ENCODE measurements at regions not wholly inside any gene's neighbourhood (a gene's known extent, or its start where the extent isn't known, plus 50 kb on each side); places are given as distances from the start of the nearest gene placed in this dataset.

- Mint-ChIP-seq H3K27me3 (ENCODE audit: low read depth) (no peaks in the 10 kb centered on the region; the same call in none of the 2 replicates), H3K4me3 (no peak overlapping the region), H3K27ac (no peak overlapping the region), H3K36me3 (no peaks in the 10 kb centered on the region), H3K4me1 (peaks cover 6% of the 10 kb centered on the region), H3K9me3 (peaks cover 8% of the 10 kb centered on the region; the same call in 1 of the 2 replicates)
- POLR2A ChIA-PET = no interaction called here
- DNase-seq (ENCODE audit: low spot score) (no peak), ATAC-seq (no peak)
- TF ChIP-seq, protein P1, sequence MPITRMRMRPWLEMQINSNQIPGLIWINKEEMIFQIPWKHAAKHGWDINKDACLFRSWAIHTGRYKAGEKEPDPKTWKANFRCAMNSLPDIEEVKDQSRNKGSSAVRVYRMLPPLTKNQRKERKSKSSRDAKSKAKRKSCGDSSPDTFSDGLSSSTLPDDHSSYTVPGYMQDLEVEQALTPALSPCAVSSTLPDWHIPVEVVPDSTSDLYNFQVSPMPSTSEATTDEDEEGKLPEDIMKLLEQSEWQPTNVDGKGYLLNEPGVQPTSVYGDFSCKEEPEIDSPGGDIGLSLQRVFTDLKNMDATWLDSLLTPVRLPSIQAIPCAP (CRISPR knock-in tag; IDR thresholded peaks at IDR 0.05) = no peak
- TF ChIP-seq SOX15 (CRISPR knock-in tag; IDR thresholded peaks at IDR 0.05) = no peak
- TF ChIP-seq, protein P2, sequence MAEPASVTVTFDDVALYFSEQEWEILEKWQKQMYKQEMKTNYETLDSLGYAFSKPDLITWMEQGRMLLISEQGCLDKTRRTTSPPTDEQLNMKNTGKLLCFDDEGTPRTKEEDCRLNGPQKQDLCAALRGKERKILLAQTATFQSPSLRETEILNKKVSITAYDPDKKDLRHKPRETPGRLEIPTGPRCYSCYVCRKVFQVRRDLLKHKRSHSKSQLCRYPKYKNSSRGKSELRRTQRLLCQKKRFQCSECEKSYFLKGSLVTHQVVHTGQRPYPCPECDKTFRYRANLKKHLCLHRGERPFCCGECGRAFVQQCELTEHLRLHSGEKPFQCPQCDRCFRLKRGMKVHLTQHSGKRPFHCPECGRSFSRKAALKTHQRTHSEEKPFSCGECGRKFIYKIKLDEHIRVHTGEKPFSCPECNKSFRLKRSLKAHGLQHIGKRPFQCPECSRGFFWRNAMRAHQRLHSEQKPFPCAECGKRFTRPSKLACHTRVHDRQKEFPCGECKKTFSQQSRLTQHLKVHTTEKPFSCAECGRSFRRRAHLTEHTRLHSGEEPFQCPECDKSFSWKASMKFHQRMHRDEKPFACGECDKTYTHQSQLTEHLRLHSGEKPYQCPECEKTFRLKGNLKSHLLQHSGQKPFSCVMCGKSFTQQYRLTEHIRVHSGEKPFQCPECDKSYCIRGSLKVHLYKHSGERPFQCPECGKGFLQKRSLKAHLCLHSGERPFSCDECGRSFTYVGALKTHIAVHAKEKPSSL (CRISPR knock-in tag; conservative IDR thresholded peaks at IDR 0.05) = no peak
- TF ChIP-seq, protein P3, sequence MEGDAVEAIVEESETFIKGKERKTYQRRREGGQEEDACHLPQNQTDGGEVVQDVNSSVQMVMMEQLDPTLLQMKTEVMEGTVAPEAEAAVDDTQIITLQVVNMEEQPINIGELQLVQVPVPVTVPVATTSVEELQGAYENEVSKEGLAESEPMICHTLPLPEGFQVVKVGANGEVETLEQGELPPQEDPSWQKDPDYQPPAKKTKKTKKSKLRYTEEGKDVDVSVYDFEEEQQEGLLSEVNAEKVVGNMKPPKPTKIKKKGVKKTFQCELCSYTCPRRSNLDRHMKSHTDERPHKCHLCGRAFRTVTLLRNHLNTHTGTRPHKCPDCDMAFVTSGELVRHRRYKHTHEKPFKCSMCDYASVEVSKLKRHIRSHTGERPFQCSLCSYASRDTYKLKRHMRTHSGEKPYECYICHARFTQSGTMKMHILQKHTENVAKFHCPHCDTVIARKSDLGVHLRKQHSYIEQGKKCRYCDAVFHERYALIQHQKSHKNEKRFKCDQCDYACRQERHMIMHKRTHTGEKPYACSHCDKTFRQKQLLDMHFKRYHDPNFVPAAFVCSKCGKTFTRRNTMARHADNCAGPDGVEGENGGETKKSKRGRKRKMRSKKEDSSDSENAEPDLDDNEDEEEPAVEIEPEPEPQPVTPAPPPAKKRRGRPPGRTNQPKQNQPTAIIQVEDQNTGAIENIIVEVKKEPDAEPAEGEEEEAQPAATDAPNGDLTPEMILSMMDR (IDR thresholded peaks at IDR 0.05) = no peak
- TF ChIP-seq PRRX2 (CRISPR knock-in tag; IDR thresholded peaks at IDR 0.05) = no peak
- TF ChIP-seq ZNF423 (CRISPR knock-in tag; IDR thresholded peaks at IDR 0.05) = no peak
- TF ChIP-seq HMGA2 (CRISPR knock-in tag; IDR thresholded peaks at IDR 0.05) = no peak
- TF ChIP-seq, protein P4, sequence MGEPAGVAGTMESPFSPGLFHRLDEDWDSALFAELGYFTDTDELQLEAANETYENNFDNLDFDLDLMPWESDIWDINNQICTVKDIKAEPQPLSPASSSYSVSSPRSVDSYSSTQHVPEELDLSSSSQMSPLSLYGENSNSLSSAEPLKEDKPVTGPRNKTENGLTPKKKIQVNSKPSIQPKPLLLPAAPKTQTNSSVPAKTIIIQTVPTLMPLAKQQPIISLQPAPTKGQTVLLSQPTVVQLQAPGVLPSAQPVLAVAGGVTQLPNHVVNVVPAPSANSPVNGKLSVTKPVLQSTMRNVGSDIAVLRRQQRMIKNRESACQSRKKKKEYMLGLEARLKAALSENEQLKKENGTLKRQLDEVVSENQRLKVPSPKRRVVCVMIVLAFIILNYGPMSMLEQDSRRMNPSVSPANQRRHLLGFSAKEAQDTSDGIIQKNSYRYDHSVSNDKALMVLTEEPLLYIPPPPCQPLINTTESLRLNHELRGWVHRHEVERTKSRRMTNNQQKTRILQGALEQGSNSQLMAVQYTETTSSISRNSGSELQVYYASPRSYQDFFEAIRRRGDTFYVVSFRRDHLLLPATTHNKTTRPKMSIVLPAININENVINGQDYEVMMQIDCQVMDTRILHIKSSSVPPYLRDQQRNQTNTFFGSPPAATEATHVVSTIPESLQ (CRISPR knock-in tag; IDR thresholded peaks at IDR 0.05) = no peak
- TF ChIP-seq, protein P5, sequence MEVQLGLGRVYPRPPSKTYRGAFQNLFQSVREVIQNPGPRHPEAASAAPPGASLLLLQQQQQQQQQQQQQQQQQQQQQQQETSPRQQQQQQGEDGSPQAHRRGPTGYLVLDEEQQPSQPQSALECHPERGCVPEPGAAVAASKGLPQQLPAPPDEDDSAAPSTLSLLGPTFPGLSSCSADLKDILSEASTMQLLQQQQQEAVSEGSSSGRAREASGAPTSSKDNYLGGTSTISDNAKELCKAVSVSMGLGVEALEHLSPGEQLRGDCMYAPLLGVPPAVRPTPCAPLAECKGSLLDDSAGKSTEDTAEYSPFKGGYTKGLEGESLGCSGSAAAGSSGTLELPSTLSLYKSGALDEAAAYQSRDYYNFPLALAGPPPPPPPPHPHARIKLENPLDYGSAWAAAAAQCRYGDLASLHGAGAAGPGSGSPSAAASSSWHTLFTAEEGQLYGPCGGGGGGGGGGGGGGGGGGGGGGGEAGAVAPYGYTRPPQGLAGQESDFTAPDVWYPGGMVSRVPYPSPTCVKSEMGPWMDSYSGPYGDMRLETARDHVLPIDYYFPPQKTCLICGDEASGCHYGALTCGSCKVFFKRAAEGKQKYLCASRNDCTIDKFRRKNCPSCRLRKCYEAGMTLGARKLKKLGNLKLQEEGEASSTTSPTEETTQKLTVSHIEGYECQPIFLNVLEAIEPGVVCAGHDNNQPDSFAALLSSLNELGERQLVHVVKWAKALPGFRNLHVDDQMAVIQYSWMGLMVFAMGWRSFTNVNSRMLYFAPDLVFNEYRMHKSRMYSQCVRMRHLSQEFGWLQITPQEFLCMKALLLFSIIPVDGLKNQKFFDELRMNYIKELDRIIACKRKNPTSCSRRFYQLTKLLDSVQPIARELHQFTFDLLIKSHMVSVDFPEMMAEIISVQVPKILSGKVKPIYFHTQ (CRISPR knock-in tag; IDR thresholded peaks at IDR 0.05) = no peak
- TF ChIP-seq ZNF671 (CRISPR knock-in tag; IDR thresholded peaks at IDR 0.05) = no peak
- no peak for TF ChIP-seq KAT7 (CRISPR knock-in tag; IDR thresholded peaks at IDR 0.05; ENCODE audit: borderline replicate concordance)
- no peak for TF ChIP-seq RELA (CRISPR knock-in tag; IDR thresholded peaks at IDR 0.05; ENCODE audit: borderline replicate concordance)
- no peak for TF ChIP-seq JUN (CRISPR knock-in tag; IDR thresholded peaks at IDR 0.05)
- TF ChIP-seq, protein P6, sequence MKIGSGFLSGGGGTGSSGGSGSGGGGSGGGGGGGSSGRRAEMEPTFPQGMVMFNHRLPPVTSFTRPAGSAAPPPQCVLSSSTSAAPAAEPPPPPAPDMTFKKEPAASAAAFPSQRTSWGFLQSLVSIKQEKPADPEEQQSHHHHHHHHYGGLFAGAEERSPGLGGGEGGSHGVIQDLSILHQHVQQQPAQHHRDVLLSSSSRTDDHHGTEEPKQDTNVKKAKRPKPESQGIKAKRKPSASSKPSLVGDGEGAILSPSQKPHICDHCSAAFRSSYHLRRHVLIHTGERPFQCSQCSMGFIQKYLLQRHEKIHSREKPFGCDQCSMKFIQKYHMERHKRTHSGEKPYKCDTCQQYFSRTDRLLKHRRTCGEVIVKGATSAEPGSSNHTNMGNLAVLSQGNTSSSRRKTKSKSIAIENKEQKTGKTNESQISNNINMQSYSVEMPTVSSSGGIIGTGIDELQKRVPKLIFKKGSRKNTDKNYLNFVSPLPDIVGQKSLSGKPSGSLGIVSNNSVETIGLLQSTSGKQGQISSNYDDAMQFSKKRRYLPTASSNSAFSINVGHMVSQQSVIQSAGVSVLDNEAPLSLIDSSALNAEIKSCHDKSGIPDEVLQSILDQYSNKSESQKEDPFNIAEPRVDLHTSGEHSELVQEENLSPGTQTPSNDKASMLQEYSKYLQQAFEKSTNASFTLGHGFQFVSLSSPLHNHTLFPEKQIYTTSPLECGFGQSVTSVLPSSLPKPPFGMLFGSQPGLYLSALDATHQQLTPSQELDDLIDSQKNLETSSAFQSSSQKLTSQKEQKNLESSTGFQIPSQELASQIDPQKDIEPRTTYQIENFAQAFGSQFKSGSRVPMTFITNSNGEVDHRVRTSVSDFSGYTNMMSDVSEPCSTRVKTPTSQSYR (CRISPR knock-in tag; IDR thresholded peaks at IDR 0.05) = no peak
- TF ChIP-seq NFYB (CRISPR knock-in tag; conservative IDR thresholded peaks at IDR 0.05; ENCODE audit: low read depth) = no peak
- CTCF ChIA-PET = interaction anchor here (0.7 kb wide), 1 partner anchor 476 kb away, joined by 3 read pairs; no protein-coding TSS in a partner anchor
Observed at GRCh38 chr15:93506646-93507045, 417.6 kb upstream of the RGMA start.
